Spleen (tissue), 7 donors: ENCODE measurements at regions not wholly inside any gene's neighbourhood (a gene's known extent, or its start where the extent isn't known, plus 50 kb on each side); places are given as distances from the start of the nearest gene placed in this dataset.

Experiments
- POLR2A ChIP-seq, 3 donors: fragments of 450-650 bp; IDR thresholded peaks; one replicate each; pipeline ENCODE4 v1.5.1; 2017; ENCODE audit warnings: antibody characterized with exemption in 3 of 3, mild to moderate bottlenecking in 1 of 3
- TF ChIP-seq, protein P1 (sequence below), 11 experiments: fragments of 200-600 bp in 7 of 11; fragments of 450-650 bp in 4 of 11; sonication (generic) in 4 of 11; IDR thresholded peaks in 8 of 11; conservative IDR thresholded peaks in 3 of 11; 1 replicate in 7 of 11; 2 replicates in 4 of 11; pipeline versions ENCODE4 v1.4.0 to v1.8.0; 2016 to 2021; ENCODE audit warnings: antibody characterized with exemption in 11 of 11, inconsistent platforms in 4 of 11, mild to moderate bottlenecking in 1 of 11
- donor health status: DM: no; HTN: no; CAD: no; lungs with moderate emphysema.
- donor health status: DM: no; HTN: no; CAD: no.
- donor health status: DM: no; HTN: no; CAD: no.

DNA sequence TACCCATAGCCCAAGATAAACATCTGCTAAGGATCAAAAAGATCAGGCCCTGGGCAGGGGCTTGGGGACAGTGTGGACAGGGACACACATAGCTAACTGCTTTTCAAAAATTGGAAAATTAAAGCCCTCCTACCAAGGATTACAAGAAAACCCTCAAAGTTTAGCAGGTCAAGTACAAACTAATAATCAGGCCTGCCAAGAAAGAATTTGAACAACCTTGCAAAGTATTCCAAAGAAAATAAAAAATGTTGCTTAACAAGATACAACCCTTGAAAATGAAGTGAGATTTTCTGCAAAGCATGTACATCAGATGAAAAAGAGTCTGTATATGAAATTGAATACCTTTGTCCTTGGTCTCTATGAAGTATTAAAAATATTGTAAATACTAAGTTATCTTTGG is 67.3 kb downstream of the KLF12 start:
- TF ChIP-seq, protein P1, sequence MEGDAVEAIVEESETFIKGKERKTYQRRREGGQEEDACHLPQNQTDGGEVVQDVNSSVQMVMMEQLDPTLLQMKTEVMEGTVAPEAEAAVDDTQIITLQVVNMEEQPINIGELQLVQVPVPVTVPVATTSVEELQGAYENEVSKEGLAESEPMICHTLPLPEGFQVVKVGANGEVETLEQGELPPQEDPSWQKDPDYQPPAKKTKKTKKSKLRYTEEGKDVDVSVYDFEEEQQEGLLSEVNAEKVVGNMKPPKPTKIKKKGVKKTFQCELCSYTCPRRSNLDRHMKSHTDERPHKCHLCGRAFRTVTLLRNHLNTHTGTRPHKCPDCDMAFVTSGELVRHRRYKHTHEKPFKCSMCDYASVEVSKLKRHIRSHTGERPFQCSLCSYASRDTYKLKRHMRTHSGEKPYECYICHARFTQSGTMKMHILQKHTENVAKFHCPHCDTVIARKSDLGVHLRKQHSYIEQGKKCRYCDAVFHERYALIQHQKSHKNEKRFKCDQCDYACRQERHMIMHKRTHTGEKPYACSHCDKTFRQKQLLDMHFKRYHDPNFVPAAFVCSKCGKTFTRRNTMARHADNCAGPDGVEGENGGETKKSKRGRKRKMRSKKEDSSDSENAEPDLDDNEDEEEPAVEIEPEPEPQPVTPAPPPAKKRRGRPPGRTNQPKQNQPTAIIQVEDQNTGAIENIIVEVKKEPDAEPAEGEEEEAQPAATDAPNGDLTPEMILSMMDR (IDR thresholded peaks at IDR 0.05 in 8 of 11, conservative IDR thresholded peaks at IDR 0.05 in 3 of 11), result no peak
- no peak for TF ChIP-seq POLR2A (IDR thresholded peaks at IDR 0.05)
